Neural cell (in vitro differentiated cells): ENCODE measurements at regions not wholly inside any gene's neighbourhood (a gene's known extent, or its start where the extent isn't known, plus 50 kb on each side); places are given as distances from the start of the nearest gene placed in this dataset.

ENCODE experiments used
- CTCF ChIP-seq: fragments of 450-650 bp; IDR thresholded peaks from 2 replicates; pipeline ENCODE4 v1.5.1; 2014; ENCODE audit warnings: antibody characterized with exemption, mild to moderate bottlenecking, moderate library complexity; ENCODE audit not compliant: poor library complexity, severe bottlenecking
- EP300 ChIP-seq: fragments of 450-650 bp; conservative IDR thresholded peaks from 2 replicates; pipeline ENCODE4 v1.6.1; 2014; ENCODE audit warnings: antibody characterized with exemption, mild to moderate bottlenecking, moderate library complexity; ENCODE audit not compliant: poor library complexity, severe bottlenecking
- EZH2 ChIP-seq: fragments of 200-600, 300-800 bp; shearing (Covaris generic), sonication (generic); IDR thresholded peaks from 2 replicates; pipeline ENCODE4 v1.6.1; 2014; ENCODE audit warnings: antibody characterized with exemption, low read length, borderline replicate concordance, mild to moderate bottlenecking; ENCODE audit not compliant: insufficient read depth, poor library complexity, severe bottlenecking
- MXI1 ChIP-seq: fragments of 450-650 bp; conservative IDR thresholded peaks from 2 replicates; pipeline ENCODE4 v1.6.1; 2014; ENCODE audit warnings: antibody characterized with exemption, mild to moderate bottlenecking; ENCODE audit not compliant: poor library complexity, severe bottlenecking
- POLR2AphosphoS5 ChIP-seq: IDR thresholded peaks from 2 replicates; pipeline ENCODE4 v1.6.1; 2012
- RAD21 ChIP-seq: fragments of 450-650 bp; conservative IDR thresholded peaks from 2 replicates; pipeline ENCODE4 v1.6.1; 2014; ENCODE audit warnings: antibody characterized with exemption, mild to moderate bottlenecking, moderate library complexity
- REST ChIP-seq: IDR thresholded peaks from 2 replicates; pipeline ENCODE4 v1.6.1; 2012; ENCODE audit warnings: borderline replicate concordance
- SMC3 ChIP-seq: fragments of 450-650 bp; conservative IDR thresholded peaks from 2 replicates; pipeline ENCODE4 v1.6.1; 2014; ENCODE audit warnings: antibody characterized with exemption, mild to moderate bottlenecking, moderate library complexity; ENCODE audit not compliant: poor library complexity

DNA sequence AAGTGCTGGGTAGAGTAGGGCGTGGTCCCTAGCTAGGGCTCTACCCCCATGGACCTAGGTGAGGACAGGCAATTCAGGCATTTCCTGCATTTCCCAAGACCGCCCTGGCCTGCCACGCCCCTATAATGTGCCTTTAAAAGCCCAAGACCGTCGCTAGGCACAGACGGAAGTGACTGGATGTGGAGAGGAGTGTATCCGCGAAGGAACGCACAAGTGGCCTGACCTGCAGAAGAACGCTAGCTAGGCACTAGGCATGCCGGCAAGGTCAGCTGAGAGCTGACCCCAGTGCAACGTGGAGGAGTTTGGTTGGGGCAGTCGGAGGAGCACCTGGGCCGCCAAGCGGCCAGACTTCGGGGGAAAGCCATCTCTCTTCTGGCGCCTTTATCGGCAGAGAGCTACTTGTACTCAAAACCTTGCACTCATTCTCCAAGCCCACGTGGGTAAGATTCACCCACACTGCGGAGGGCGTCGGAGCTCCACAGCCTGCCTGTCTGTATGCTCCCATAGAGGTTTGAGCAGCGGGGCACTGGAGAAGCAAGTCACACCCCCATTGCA lies 370.0 kb downstream of the FGF9 start:
- no peak for TF ChIP-seq SMC3
- no peak for TF ChIP-seq CTCF
- TF ChIP-seq EZH2, result no peak
- TF ChIP-seq REST, result no peak
- TF ChIP-seq POLR2AphosphoS5, result no peak
- no peak for TF ChIP-seq MXI1
- no peak for TF ChIP-seq RAD21
- TF ChIP-seq EP300, result no peak
